Liver (tissue), 8 donors: ENCODE measurements at regions not wholly inside any gene's neighbourhood (a gene's known extent, or its start where the extent isn't known, plus 50 kb on each side); places are given as distances from the start of the nearest gene placed in this dataset.

Experiments
- DNase-seq: peaks from one replicate; pipeline ENCODE4 v3.0.0-alpha.2; 2017; ENCODE audit warnings: low spot score
- H3K27ac ChIP-seq, 2 donors: one replicate each; pipeline ENCODE4 v1.7.0; 2013; ENCODE audit warnings: inconsistent platforms in 2 of 2, low read length in 2 of 2, control low read depth in 1 of 2, low read depth in 1 of 2, mild to moderate bottlenecking in 1 of 2
- H3K27me3 ChIP-seq, 4 donors: one replicate each; pipeline versions ENCODE4 v1.6.1 to v1.7.0; 2013; ENCODE audit warnings: low read length in 3 of 4, inconsistent platforms in 1 of 4, mild to moderate bottlenecking in 1 of 4, moderate library complexity in 1 of 4; ENCODE audit not compliant: control insufficient read depth in 4 of 4, insufficient read depth in 4 of 4
- H3K36me3 ChIP-seq, 4 donors: one replicate each; pipeline versions ENCODE4 v1.6.1 to v1.7.0; 2013; ENCODE audit warnings: low read length in 3 of 4, mild to moderate bottlenecking in 3 of 4, low read depth in 1 of 4, moderate library complexity in 1 of 4; ENCODE audit not compliant: control insufficient read depth in 4 of 4, insufficient read depth in 3 of 4
- H3K4me1 ChIP-seq, 4 donors: one replicate each; pipeline versions ENCODE4 v1.6.1 to v1.7.0; 2013; ENCODE audit warnings: low read length in 3 of 4, mild to moderate bottlenecking in 3 of 4, moderate library complexity in 1 of 4; ENCODE audit not compliant: control insufficient read depth in 4 of 4, insufficient read depth in 4 of 4
- H3K4me3 ChIP-seq, 3 donors: one replicate each; pipeline versions ENCODE4 v1.6.1 to v1.7.0; 2013; ENCODE audit warnings: low read length in 3 of 3, control low read depth in 1 of 3, low read depth in 1 of 3, mild to moderate bottlenecking in 1 of 3
- H3K9ac ChIP-seq, 2 donors: one replicate each; pipeline ENCODE4 v1.7.0; 2013; ENCODE audit warnings: low read length in 2 of 2, mild to moderate bottlenecking in 2 of 2, moderate library complexity in 2 of 2, control low read depth in 1 of 2, low read depth in 1 of 2
- H3K9me3 ChIP-seq, 4 donors: one replicate each; pipeline versions ENCODE4 v1.6.1 to v1.7.0; 2013; ENCODE audit warnings: low read length in 3 of 4; ENCODE audit not compliant: control insufficient read depth in 4 of 4
- EGR1 ChIP-seq, 2 donors: IDR thresholded peaks; 2 replicates each; pipeline ENCODE4 v1.6.1; 2016 to 2018; ENCODE audit warnings: antibody characterized with exemption in 2 of 2, low read depth in 2 of 2
- FOXA1 ChIP-seq: IDR thresholded peaks from 2 replicates; pipeline ENCODE4 v1.6.1; 2016; ENCODE audit warnings: antibody characterized with exemption
- FOXA2 ChIP-seq: IDR thresholded peaks from 2 replicates; pipeline ENCODE4 v1.6.1; 2016; ENCODE audit warnings: antibody characterized with exemption
- GABPA ChIP-seq, 2 donors: IDR thresholded peaks in 1 of 2; conservative IDR thresholded peaks in 1 of 2; 2 replicates each; pipeline ENCODE4 v1.6.1; 2016; ENCODE audit warnings: antibody characterized with exemption in 2 of 2, mild to moderate bottlenecking in 1 of 2, moderate library complexity in 1 of 2
- HNF4G ChIP-seq: IDR thresholded peaks from 2 replicates; pipeline ENCODE4 v1.6.1; 2016; ENCODE audit warnings: antibody characterized with exemption
- JUND ChIP-seq, 2 donors: IDR thresholded peaks; 2 replicates each; pipeline ENCODE4 v1.6.1; 2016; ENCODE audit warnings: antibody characterized with exemption in 2 of 2
- MAX ChIP-seq: IDR thresholded peaks from 2 replicates; pipeline ENCODE4 v1.6.1; 2016; ENCODE audit warnings: antibody characterized with exemption
- NR2F2 ChIP-seq: IDR thresholded peaks from 2 replicates; pipeline ENCODE4 v1.6.1; 2016; ENCODE audit warnings: antibody characterized with exemption
- RAD21 ChIP-seq, 2 donors: IDR thresholded peaks; 2 replicates each; pipeline ENCODE4 v1.6.1; 2016; ENCODE audit warnings: antibody characterized with exemption in 2 of 2, mild to moderate bottlenecking in 2 of 2
- REST ChIP-seq: IDR thresholded peaks from 2 replicates; pipeline ENCODE4 v1.6.1; 2016; ENCODE audit warnings: antibody characterized with exemption, mild to moderate bottlenecking
- RXRA ChIP-seq, 2 donors: IDR thresholded peaks; 2 replicates each; pipeline ENCODE4 v1.6.1; 2017 to 2018; ENCODE audit warnings: antibody characterized with exemption in 2 of 2, mild to moderate bottlenecking in 1 of 2
- TAF1 ChIP-seq: conservative IDR thresholded peaks from 2 replicates; pipeline ENCODE4 v1.6.1; 2016; ENCODE audit warnings: antibody characterized with exemption, mild to moderate bottlenecking
- YY1 ChIP-seq: IDR thresholded peaks from 2 replicates; pipeline ENCODE4 v1.6.1; 2016; ENCODE audit warnings: antibody characterized with exemption, mild to moderate bottlenecking
- WGBS: extraction: QIAGEN DNeasy Blood & Tissue Kit; methylation state at CpG from one replicate; pipeline ENCODE4 v1.1.7; 2013; 5-methylcytosine and 5-hydroxymethylcytosine counted together
- TF ChIP-seq, protein P1 (sequence below): IDR thresholded peaks from 2 replicates; pipeline ENCODE4 v1.6.1; 2016; ENCODE audit warnings: antibody characterized with exemption
- TF ChIP-seq, protein P2 (sequence below): IDR thresholded peaks from 2 replicates; pipeline ENCODE4 v1.6.1; 2016; ENCODE audit warnings: antibody characterized with exemption
- TF ChIP-seq, protein P3 (sequence below): fragments of 150-350 bp; IDR thresholded peaks from 2 replicates; pipeline ENCODE4 v1.5.1; 2017; ENCODE audit warnings: improper control_type of control experiment, low read depth, low read length; ENCODE audit not compliant: missing input control
- donor health status: healthy.
- donor health status: healthy.
- donor health status: healthy.
- donor health status: healthy.
- donor health status: healthy.

DNA sequence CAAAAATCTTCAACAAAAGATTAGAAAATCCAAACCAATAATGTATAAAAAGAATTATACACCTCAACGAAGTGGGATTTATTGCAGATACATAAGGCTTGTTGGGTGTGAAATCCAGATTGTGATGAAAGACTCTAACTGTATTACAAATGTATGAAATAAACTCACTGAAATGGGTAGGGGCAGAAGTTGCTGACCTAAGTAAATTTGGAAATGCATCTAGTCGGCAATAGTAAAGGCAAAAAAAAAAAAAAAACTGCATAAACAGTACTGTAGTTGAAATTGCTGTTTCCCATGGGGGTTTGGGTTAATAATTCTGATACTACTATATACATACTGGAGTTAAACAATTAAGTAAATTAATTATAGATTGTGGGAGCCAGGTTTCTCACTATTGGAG lies 130.7 kb upstream of the MAGEB18 start:
- no peaks in the 10 kb centered on the region for H3K27me3 ChIP-seq
- H3K9me3 ChIP-seq = no peaks in the 10 kb centered on the region
- WGBS = 68% methylated on average over 2 of the region's 2 CpGs

GRCh38 chrX:26008042-26008441 lies 130.1 kb upstream of the MAGEB18 start:
- no peak overlapping the region for H3K9ac ChIP-seq
- H3K4me3 ChIP-seq = no peak overlapping the region
- H3K4me1 ChIP-seq = no peaks in the 10 kb centered on the region
- no peak for DNase-seq
- no peaks in the 10 kb centered on the region for H3K36me3 ChIP-seq
- H3K27ac ChIP-seq = no peak overlapping the region
- H3K27me3 ChIP-seq = no peaks in the 10 kb centered on the region
- TF ChIP-seq EGR1 (IDR thresholded peaks at IDR 0.05; ENCODE audit: low read depth in 2 of 2) (no peak), RXRA (IDR thresholded peaks at IDR 0.05) (no peak), NR2F2 (no peak), GABPA (IDR thresholded peaks at IDR 0.05 in 1 of 2, conservative IDR thresholded peaks at IDR 0.05 in 1 of 2) (no peak), REST (no peak), HNF4G (no peak), FOXA2 (no peak), MAX (no peak), TAF1 (no peak), RAD21 (IDR thresholded peaks at IDR 0.05) (no peak), YY1 (no peak), JUND (IDR thresholded peaks at IDR 0.05) (no peak)
- TF ChIP-seq, protein P1, sequence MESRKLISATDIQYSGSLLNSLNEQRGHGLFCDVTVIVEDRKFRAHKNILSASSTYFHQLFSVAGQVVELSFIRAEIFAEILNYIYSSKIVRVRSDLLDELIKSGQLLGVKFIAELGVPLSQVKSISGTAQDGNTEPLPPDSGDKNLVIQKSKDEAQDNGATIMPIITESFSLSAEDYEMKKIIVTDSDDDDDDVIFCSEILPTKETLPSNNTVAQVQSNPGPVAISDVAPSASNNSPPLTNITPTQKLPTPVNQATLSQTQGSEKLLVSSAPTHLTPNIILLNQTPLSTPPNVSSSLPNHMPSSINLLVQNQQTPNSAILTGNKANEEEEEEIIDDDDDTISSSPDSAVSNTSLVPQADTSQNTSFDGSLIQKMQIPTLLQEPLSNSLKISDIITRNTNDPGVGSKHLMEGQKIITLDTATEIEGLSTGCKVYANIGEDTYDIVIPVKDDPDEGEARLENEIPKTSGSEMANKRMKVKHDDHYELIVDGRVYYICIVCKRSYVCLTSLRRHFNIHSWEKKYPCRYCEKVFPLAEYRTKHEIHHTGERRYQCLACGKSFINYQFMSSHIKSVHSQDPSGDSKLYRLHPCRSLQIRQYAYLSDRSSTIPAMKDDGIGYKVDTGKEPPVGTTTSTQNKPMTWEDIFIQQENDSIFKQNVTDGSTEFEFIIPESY = no peak
- no peaks in the 10 kb centered on the region for H3K9me3 ChIP-seq
- WGBS = 86% methylated on average over 2 of the region's 2 CpGs

More for the DNA sequence above, 130.7 kb upstream of the MAGEB18 start:
- Histone ChIP-seq H3K9ac (no peak overlapping the region), H3K36me3 (no peaks in the 10 kb centered on the region), H3K4me1 (no peaks in the 10 kb centered on the region), H3K27ac (no peak overlapping the region), H3K4me3 (no peak overlapping the region)
- TF ChIP-seq, protein P2, sequence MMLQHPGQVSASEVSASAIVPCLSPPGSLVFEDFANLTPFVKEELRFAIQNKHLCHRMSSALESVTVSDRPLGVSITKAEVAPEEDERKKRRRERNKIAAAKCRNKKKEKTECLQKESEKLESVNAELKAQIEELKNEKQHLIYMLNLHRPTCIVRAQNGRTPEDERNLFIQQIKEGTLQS = no peak
- no peak for TF ChIP-seq RAD21 (IDR thresholded peaks at IDR 0.05)
- DNase-seq = no peak

DNA sequence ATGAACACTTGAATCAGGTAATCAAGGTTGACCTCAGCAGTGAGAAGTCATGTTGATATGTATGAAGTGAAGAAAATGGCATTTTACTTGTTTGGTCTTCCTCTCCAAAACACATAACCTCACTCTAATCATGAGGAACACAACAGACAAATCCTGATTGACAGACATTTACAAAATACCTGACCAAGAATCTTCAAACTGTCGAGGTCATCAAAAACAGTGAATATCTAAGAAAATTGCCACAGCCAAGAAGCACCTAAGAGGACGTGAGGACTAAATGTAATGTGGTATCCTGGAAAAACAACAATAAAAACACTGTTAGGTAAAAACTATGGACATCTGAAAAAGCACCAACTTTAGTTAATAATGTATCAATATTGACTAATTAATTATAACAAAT lies 129.5 kb upstream of the MAGEB18 start:
- WGBS = 75% methylated on average over 2 of the region's 2 CpGs
- TF ChIP-seq FOXA1 (no peak), YY1 (no peak), REST (no peak), HNF4G (no peak)
- TF ChIP-seq, protein P3, sequence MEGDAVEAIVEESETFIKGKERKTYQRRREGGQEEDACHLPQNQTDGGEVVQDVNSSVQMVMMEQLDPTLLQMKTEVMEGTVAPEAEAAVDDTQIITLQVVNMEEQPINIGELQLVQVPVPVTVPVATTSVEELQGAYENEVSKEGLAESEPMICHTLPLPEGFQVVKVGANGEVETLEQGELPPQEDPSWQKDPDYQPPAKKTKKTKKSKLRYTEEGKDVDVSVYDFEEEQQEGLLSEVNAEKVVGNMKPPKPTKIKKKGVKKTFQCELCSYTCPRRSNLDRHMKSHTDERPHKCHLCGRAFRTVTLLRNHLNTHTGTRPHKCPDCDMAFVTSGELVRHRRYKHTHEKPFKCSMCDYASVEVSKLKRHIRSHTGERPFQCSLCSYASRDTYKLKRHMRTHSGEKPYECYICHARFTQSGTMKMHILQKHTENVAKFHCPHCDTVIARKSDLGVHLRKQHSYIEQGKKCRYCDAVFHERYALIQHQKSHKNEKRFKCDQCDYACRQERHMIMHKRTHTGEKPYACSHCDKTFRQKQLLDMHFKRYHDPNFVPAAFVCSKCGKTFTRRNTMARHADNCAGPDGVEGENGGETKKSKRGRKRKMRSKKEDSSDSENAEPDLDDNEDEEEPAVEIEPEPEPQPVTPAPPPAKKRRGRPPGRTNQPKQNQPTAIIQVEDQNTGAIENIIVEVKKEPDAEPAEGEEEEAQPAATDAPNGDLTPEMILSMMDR = no peak

More for the DNA sequence above, 129.5 kb upstream of the MAGEB18 start:
- Histone ChIP-seq H3K9me3 (no peaks in the 10 kb centered on the region), H3K4me1 (no peaks in the 10 kb centered on the region), H3K9ac (no peak overlapping the region), H3K27me3 (no peaks in the 10 kb centered on the region), H3K27ac (no peak overlapping the region), H3K36me3 (no peaks in the 10 kb centered on the region), H3K4me3 (no peak overlapping the region)
- no peak for DNase-seq
